ENCODE measurements at regions not wholly inside any gene's neighbourhood (a gene's known extent, or its start where the extent isn't known, plus 50 kb on each side); places are given as distances from the start of the nearest gene placed in this dataset.

DNA sequence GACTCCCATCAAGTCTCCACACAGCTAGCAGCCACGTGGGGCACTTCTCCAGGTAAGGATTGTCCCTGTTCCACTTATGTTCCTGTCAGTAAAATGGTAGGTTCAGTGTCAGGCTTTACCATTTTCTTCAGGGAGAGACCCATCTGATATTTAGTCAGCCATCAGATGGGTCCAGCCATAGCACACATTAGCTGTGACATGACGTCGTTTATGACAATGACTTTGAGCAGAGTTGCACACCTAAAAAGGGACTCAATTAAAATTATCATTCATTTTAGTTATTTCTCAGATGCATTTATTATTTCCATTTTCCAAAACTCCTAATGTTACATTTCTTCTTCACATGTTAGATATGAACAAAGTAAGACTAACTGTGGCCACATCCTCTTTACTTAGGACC, 68.2 kb upstream of the SNRPN start:
- TF ChIP-seq POLR2A (IDR thresholded peaks at IDR 0.05) = no peak
- TF ChIP-seq, protein P1, sequence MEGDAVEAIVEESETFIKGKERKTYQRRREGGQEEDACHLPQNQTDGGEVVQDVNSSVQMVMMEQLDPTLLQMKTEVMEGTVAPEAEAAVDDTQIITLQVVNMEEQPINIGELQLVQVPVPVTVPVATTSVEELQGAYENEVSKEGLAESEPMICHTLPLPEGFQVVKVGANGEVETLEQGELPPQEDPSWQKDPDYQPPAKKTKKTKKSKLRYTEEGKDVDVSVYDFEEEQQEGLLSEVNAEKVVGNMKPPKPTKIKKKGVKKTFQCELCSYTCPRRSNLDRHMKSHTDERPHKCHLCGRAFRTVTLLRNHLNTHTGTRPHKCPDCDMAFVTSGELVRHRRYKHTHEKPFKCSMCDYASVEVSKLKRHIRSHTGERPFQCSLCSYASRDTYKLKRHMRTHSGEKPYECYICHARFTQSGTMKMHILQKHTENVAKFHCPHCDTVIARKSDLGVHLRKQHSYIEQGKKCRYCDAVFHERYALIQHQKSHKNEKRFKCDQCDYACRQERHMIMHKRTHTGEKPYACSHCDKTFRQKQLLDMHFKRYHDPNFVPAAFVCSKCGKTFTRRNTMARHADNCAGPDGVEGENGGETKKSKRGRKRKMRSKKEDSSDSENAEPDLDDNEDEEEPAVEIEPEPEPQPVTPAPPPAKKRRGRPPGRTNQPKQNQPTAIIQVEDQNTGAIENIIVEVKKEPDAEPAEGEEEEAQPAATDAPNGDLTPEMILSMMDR (IDR thresholded peaks at IDR 0.05) = no peak

All from body of pancreas (tissue), 4 donors.